ENCODE measurements at regions not wholly inside any gene's neighbourhood (a gene's known extent, or its start where the extent isn't known, plus 50 kb on each side); places are given as distances from the start of the nearest gene placed in this dataset.

DNA sequence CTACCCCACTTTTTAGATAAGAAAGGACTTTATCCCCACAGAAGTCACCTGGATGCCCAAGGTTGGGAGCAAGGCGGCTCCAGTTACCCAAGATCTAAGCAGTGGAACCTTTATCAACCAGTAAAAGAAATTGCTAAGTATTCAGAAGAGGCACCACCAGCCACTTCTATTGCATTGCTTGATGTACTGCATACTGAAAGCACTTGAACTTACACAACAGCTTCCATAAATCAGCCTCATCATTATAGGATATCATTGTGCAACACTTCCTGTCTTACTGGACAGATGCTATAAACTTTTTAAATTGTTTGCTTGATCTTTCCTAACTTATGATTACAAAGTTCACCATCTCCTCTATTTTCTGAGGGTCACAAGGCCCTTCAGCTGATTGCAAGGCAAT lies 642.7 kb upstream of the CXADR start:
- TF ChIP-seq POLR2A (IDR thresholded peaks at IDR 0.05; ENCODE audit: low read depth, low read length) (no peak), PAX5 (IDR thresholded peaks at IDR 0.05; ENCODE audit: insufficient read depth, low read length, severe bottlenecking) (no peak), POLR2AphosphoS5 (IDR thresholded peaks at IDR 0.05; ENCODE audit: low read depth, low read length) (no peak), TAF1 (IDR thresholded peaks at IDR 0.05; ENCODE audit: low read depth, low read length) (no peak), POU2F2 (IDR thresholded peaks at IDR 0.05; ENCODE audit: low read depth, low read length) (no peak), SPI1 (IDR thresholded peaks at IDR 0.05; ENCODE audit: low read depth, low read length) (no peak)
